IMR-90 (cell line): ENCODE measurements at regions not wholly inside any gene's neighbourhood (a gene's known extent, or its start where the extent isn't known, plus 50 kb on each side); places are given as distances from the start of the nearest gene placed in this dataset.

Experiments used
- ATAC-seq: fragments of 200-7000 bp; cut with Tn5 transposase; 2 replicates; pipeline ENCODE4 v1.9.1; 2020; ENCODE audit warnings: low read depth, mild to moderate bottlenecking, moderate library complexity
- BruUV-seq: library from RNA; stranded (reverse); fragments of 400-500 nt; replicated peaks from 2 replicates; lab custom pipeline; 2021; lab: Mats Ljungman, UMichigan
- CTCF ChIA-PET: fragments of 300-600 bp; formaldehyde crosslinking; extraction: SDS; loops from one replicate; lab custom pipeline; 2021; ENCODE audit warnings: antibody characterized with exemption; lab: Yijun Ruan, JAX
- POLR2A ChIA-PET: fragments of 300-600 bp; sonication (Branson Sonifier 250); formaldehyde crosslinking; loops from one replicate; lab custom pipeline; 2022; ENCODE audit warnings: antibody characterized with exemption; ENCODE audit not compliant: unreplicated experiment; lab: Charles Lee
- DNase-seq: peaks from one replicate; pipeline ENCODE4 v3.0.0; 2013
- H2AFZ ChIP-seq: replicated peaks from 2 replicates; pipeline ENCODE3; 2013; ENCODE audit warnings: low read length, mild to moderate bottlenecking; ENCODE audit not compliant: poor library complexity
- H2AK5ac ChIP-seq: 2 replicates; pipeline ENCODE4 v1.6.1; 2013; ENCODE audit warnings: low read depth, low read length, inconsistent platforms
- H2AK9ac ChIP-seq: replicated peaks from 2 replicates; pipeline ENCODE3; 2013; ENCODE audit warnings: mild to moderate bottlenecking, low read depth, low read length, moderate library complexity; ENCODE audit not compliant: poor library complexity
- H2BK120ac ChIP-seq: 2 replicates; pipeline ENCODE4 v1.6.1; 2013; ENCODE audit warnings: low read depth, low read length, inconsistent platforms
- H2BK15ac ChIP-seq: 3 replicates; pipeline ENCODE4 v1.6.1; 2013; ENCODE audit warnings: low read depth, low read length, inconsistent platforms
- H2BK20ac ChIP-seq: 2 replicates; pipeline ENCODE4 v1.6.1; 2013; ENCODE audit warnings: low read depth, mild to moderate bottlenecking, inconsistent platforms, low read length, moderate library complexity
- H2BK5ac ChIP-seq: 2 replicates; pipeline ENCODE4 v1.6.1; 2013; ENCODE audit warnings: mild to moderate bottlenecking, low read depth, low read length, inconsistent platforms; ENCODE audit not compliant: poor library complexity, severe bottlenecking
- H3K14ac ChIP-seq: replicated peaks from 2 replicates; pipeline ENCODE4 v1.6.1; 2013; ENCODE audit warnings: low read depth, low read length, inconsistent platforms
- H3K18ac ChIP-seq: 2 replicates; pipeline ENCODE4 v1.6.1; 2013; ENCODE audit warnings: low read depth, low read length, control low read depth
- H3K23ac ChIP-seq: 2 replicates; pipeline ENCODE4 v1.6.1; 2013; ENCODE audit warnings: low read depth, low read length, inconsistent platforms
- H3K27ac ChIP-seq: 2 replicates; pipeline ENCODE4 v1.5.1; 2013; ENCODE audit warnings: mild to moderate bottlenecking, control low read depth, low read length; ENCODE audit not compliant: insufficient read depth
- H3K27me3 ChIP-seq: 2 replicates; pipeline ENCODE4 v1.6.1; 2013; ENCODE audit warnings: low read length; ENCODE audit not compliant: control insufficient read depth, insufficient read depth
- H3K36me3 ChIP-seq: 2 replicates; pipeline ENCODE4 v1.6.1; 2013; ENCODE audit warnings: low read length, mixed read lengths; ENCODE audit not compliant: control insufficient read depth, insufficient read depth
- H3K4ac ChIP-seq: 2 replicates; pipeline ENCODE4 v1.6.1; 2013; ENCODE audit warnings: low read depth, low read length, inconsistent platforms
- H3K4me1 ChIP-seq: 2 replicates; pipeline ENCODE4 v1.6.1; 2013; ENCODE audit warnings: low read length, mixed read lengths; ENCODE audit not compliant: control insufficient read depth, insufficient read depth
- H3K4me2 ChIP-seq: 2 replicates; pipeline ENCODE4 v1.6.1; 2013; ENCODE audit warnings: low read depth, mild to moderate bottlenecking, control low read depth, low read length, moderate library complexity
- H3K4me3 ChIP-seq: 2 replicates; pipeline ENCODE4 v1.5.1; 2013; ENCODE audit warnings: low read depth, mild to moderate bottlenecking, control low read depth, low read length, moderate library complexity; ENCODE audit not compliant: insufficient read depth
- H3K56ac ChIP-seq: 2 replicates; pipeline ENCODE4 v1.6.1; 2013; ENCODE audit warnings: low read length, inconsistent platforms; ENCODE audit not compliant: insufficient read depth; ENCODE audit errors: extremely low read depth
- H3K79me1 ChIP-seq, 2 experiments: 2 replicates each; pipeline ENCODE4 v1.6.1; 2013; ENCODE audit warnings: low read length in 2 of 2, inconsistent platforms in 1 of 2, low read depth in 1 of 2
- H3K9ac ChIP-seq: 2 replicates; pipeline ENCODE4 v1.6.1; 2013; ENCODE audit warnings: low read depth, low read length, control low read depth
- H3K9me1 ChIP-seq: 2 replicates; pipeline ENCODE4 v1.6.1; 2013; ENCODE audit warnings: low read length, inconsistent platforms; ENCODE audit not compliant: insufficient read depth
- H3K9me3 ChIP-seq: 2 replicates; pipeline ENCODE4 v1.6.1; 2013; ENCODE audit warnings: low read length; ENCODE audit not compliant: control insufficient read depth, insufficient read depth
- H4K20me1 ChIP-seq: 2 replicates; pipeline ENCODE4 v1.6.1; 2013; ENCODE audit warnings: low read length, inconsistent platforms; ENCODE audit not compliant: insufficient read depth
- H4K5ac ChIP-seq: 2 replicates; pipeline ENCODE4 v1.6.1; 2013; ENCODE audit warnings: mild to moderate bottlenecking, low read depth, low read length, control low read depth
- H4K8ac ChIP-seq, 2 experiments: 2 replicates each; pipeline ENCODE4 v1.6.1; 2013; ENCODE audit warnings: low read depth in 2 of 2, low read length in 2 of 2, control low read depth in 1 of 2, inconsistent platforms in 1 of 2
- H4K91ac ChIP-seq: 2 replicates; pipeline ENCODE4 v1.6.1; 2013; ENCODE audit warnings: low read depth, low read length, inconsistent platforms; ENCODE audit not compliant: insufficient read depth
- BHLHE40 ChIP-seq: fragments of 150-350 bp; IDR thresholded peaks from 2 replicates; pipeline ENCODE4 v1.6.1; 2016; ENCODE audit warnings: mild to moderate bottlenecking, low read depth, low read length
- CEBPB ChIP-seq: IDR thresholded peaks from 2 replicates; pipeline ENCODE4 v1.6.1; 2012; ENCODE audit warnings: low read depth, low read length, improper control_type of control experiment
- CHD1 ChIP-seq: IDR thresholded peaks from 2 replicates; pipeline ENCODE4 v1.6.1; 2012; ENCODE audit warnings: low read depth, low read length, improper control_type of control experiment
- CTCF ChIP-seq: conservative IDR thresholded peaks from 2 replicates; pipeline ENCODE4 v1.5.1; 2012; ENCODE audit warnings: mild to moderate bottlenecking, low read depth, low read length, improper control_type of control experiment
- FOS ChIP-seq: fragments of 150-350 bp; IDR thresholded peaks from 2 replicates; pipeline ENCODE4 v1.6.1; 2016; ENCODE audit warnings: low read depth, low read length
- MAFK ChIP-seq: IDR thresholded peaks from 2 replicates; pipeline ENCODE4 v1.6.1; 2012; ENCODE audit warnings: low read depth, low read length, improper control_type of control experiment
- MAZ ChIP-seq: IDR thresholded peaks from 2 replicates; pipeline ENCODE4 v1.6.1; 2012; ENCODE audit warnings: low read depth, mild to moderate bottlenecking, low read length, improper control_type of control experiment, moderate library complexity, borderline replicate concordance
- MXI1 ChIP-seq: IDR thresholded peaks from 2 replicates; pipeline ENCODE4 v1.6.1; 2012; ENCODE audit warnings: low read depth, mild to moderate bottlenecking, low read length, moderate library complexity, borderline replicate concordance
- NFE2L2 ChIP-seq: fragments of 150-350 bp; IDR thresholded peaks from 2 replicates; pipeline ENCODE4 v1.6.1; 2016; ENCODE audit warnings: low read depth, mild to moderate bottlenecking, low read length
- POLR2A ChIP-seq: IDR thresholded peaks from 2 replicates; pipeline ENCODE4 v1.6.1; 2012; ENCODE audit warnings: mild to moderate bottlenecking, low read depth, low read length
- RAD21 ChIP-seq: IDR thresholded peaks from 2 replicates; pipeline ENCODE4 v1.6.1; 2012; ENCODE audit warnings: low read length, improper control_type of control experiment
- RCOR1 ChIP-seq: IDR thresholded peaks from 2 replicates; pipeline ENCODE4 v1.6.1; 2012; ENCODE audit warnings: mild to moderate bottlenecking, low read length, improper control_type of control experiment; ENCODE audit not compliant: insufficient replicate concordance
- RFX5 ChIP-seq: IDR thresholded peaks from 2 replicates; pipeline ENCODE4 v1.8.0; 2012; ENCODE audit warnings: low read depth, mild to moderate bottlenecking, low read length, moderate library complexity
- SMC3 ChIP-seq: fragments of 150-350 bp; IDR thresholded peaks from 2 replicates; pipeline ENCODE4 v1.6.1; 2016; ENCODE audit warnings: low read depth, mild to moderate bottlenecking, antibody characterized with exemption, low read length, moderate library complexity
- USF2 ChIP-seq: fragments of 150-350 bp; IDR thresholded peaks from 2 replicates; pipeline ENCODE4 v1.6.1; 2017; ENCODE audit warnings: mild to moderate bottlenecking, antibody characterized with exemption, low read length, low read depth
- WGBS, 2 experiments: methylation state at CpG; one replicate each; pipeline versions ENCODE4 v1.1.5 to v1.1.7; 2013; ENCODE audit warnings: missing lambda C conversion rate in 2 of 2; ENCODE audit not compliant: insufficient read length in 1 of 2; ENCODE audit errors: extremely low coverage in 2 of 2; 5-methylcytosine and 5-hydroxymethylcytosine counted together
- dilution Hi-C: fragments of 300-500 bp; cut with HindIII; formaldehyde crosslinking; loops from one replicate; pipeline ENCODE4 v1.14.3; 2018; ENCODE audit warnings: low sequenced_read_pairs; ENCODE audit not compliant: unreplicated experiment
- in situ Hi-C: fragments of 300-500 bp; cut with MboI; formaldehyde crosslinking; loops from 3 replicates; pipeline ENCODE4 v1.14.3; 2019; ENCODE audit warnings: low sequenced_read_pairs, inconsistent platforms, mixed read lengths
- intact Hi-C: fragments of 100-400 bp; cut with micrococcal nuclease; formaldehyde crosslinking; loops from 2 replicates; pipeline ENCODE4 v1.10.0; 2022
- TF ChIP-seq, protein P1 (sequence below): fragments of 150-350 bp; IDR thresholded peaks from 2 replicates; pipeline ENCODE4 v1.6.1; 2016; ENCODE audit warnings: low read depth, mild to moderate bottlenecking, low read length, moderate library complexity, borderline replicate concordance

GRCh38 chr3:194275721-194276120 lies 75.4 kb downstream of the CPN2 start:
- no peaks in the 10 kb centered on the region for H4K20me1 ChIP-seq
- H4K8ac ChIP-seq: no peak overlapping the region
- CTCF ChIA-PET: no interaction called here
- no peak for ATAC-seq
- H2AK9ac ChIP-seq: no peak overlapping the region
- H2BK15ac ChIP-seq: no peak overlapping the region
- H3K4me2 ChIP-seq: no peak overlapping the region
- H3K23ac ChIP-seq: no peak overlapping the region
- DNase-seq: no peak
- peaks cover 10% of the 10 kb centered on the region; the same call in 1 of the 2 replicates for H3K4me1 ChIP-seq
- TF ChIP-seq CEBPB (no peak), BHLHE40 (no peak), RAD21 (no peak), MXI1 (no peak), NFE2L2 (no peak), USF2 (no peak), MAZ (no peak), RFX5 (no peak), FOS (no peak), SMC3 (no peak), MAFK (no peak), RCOR1 (no peak), CTCF (no peak), CHD1 (no peak), POLR2A (no peak)
- TF ChIP-seq, protein P1, sequence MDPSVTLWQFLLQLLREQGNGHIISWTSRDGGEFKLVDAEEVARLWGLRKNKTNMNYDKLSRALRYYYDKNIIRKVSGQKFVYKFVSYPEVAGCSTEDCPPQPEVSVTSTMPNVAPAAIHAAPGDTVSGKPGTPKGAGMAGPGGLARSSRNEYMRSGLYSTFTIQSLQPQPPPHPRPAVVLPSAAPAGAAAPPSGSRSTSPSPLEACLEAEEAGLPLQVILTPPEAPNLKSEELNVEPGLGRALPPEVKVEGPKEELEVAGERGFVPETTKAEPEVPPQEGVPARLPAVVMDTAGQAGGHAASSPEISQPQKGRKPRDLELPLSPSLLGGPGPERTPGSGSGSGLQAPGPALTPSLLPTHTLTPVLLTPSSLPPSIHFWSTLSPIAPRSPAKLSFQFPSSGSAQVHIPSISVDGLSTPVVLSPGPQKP: no peak
- no peaks in the 10 kb centered on the region for H3K9me1 ChIP-seq
- in situ Hi-C loops: no loop called here
- H3K79me1 ChIP-seq: no peaks in the 10 kb centered on the region
- no peak overlapping the region for H2AK5ac ChIP-seq
- intact Hi-C loops: no loop called here
- H2AFZ ChIP-seq: peak overlapping the region; percentile 21
- H3K14ac ChIP-seq: no peak overlapping the region
- H3K9me3 ChIP-seq: no peaks in the 10 kb centered on the region
- no peak overlapping the region for H3K4ac ChIP-seq
- no peak overlapping the region for H2BK120ac ChIP-seq
- BruUV-seq: no TSS peak
- H3K4me3 ChIP-seq: no peak overlapping the region
- H3K9ac ChIP-seq: no peak overlapping the region
- no peak overlapping the region for H4K5ac ChIP-seq
- POLR2A ChIA-PET: no interaction called here
- H2BK20ac ChIP-seq: no peak overlapping the region
- H3K27me3 ChIP-seq: peaks cover 9% of the 10 kb centered on the region; the same call in 1 of the 2 replicates
- no peak overlapping the region for H3K27ac ChIP-seq
- dilution Hi-C loops: no loop called here
- H4K91ac ChIP-seq: no peak overlapping the region
- H3K56ac ChIP-seq: no peak overlapping the region
- H3K18ac ChIP-seq: no peak overlapping the region
- H2BK5ac ChIP-seq: no peak overlapping the region
- WGBS, 2 experiments: 20% methylated on average over 1 of the region's 8 CpGs; no CpG with 5 or more reads in 1 of the 2 experiments
- H3K36me3 ChIP-seq: no peaks in the 10 kb centered on the region
